ENCODE measurements at regions not wholly inside any gene's neighbourhood (a gene's known extent, or its start where the extent isn't known, plus 50 kb on each side); places are given as distances from the start of the nearest gene placed in this dataset.

GRCh38 chr10:28250782-28251181 is 52.1 kb downstream of the MPP7 start:
- Histone ChIP-seq H3K4me1 (ENCODE audit: control insufficient read depth in 1 of 2, insufficient read depth in 1 of 2, low read depth in 1 of 2, low read length in 1 of 2) (peaks cover 50 to 74% of the 10 kb centered on the region in 2 experiments), H3K36me3 (no peaks in the 10 kb centered on the region), H3K4me3 (ENCODE audit: low read depth in 1 of 2, low read length in 1 of 2) (no peak overlapping the region), H3K9me3 (no peaks in the 10 kb centered on the region), H3K27me3 (no peaks in the 10 kb centered on the region), H3K27ac (no peak overlapping the region)
- TF ChIP-seq CTCF (IDR thresholded peaks at IDR 0.05) = peak; percentile 24

- no peak for TF ChIP-seq CTCF (IDR thresholded peaks at IDR 0.05)
- Histone ChIP-seq H3K36me3 (no peaks in the 10 kb centered on the region), H3K4me3 (ENCODE audit: low read depth in 1 of 2, low read length in 1 of 2) (no peak overlapping the region), H3K4me1 (ENCODE audit: control insufficient read depth in 1 of 2, insufficient read depth in 1 of 2, low read depth in 1 of 2, low read length in 1 of 2) (peaks cover 50 to 74% of the 10 kb centered on the region in 2 experiments), H3K27me3 (no peaks in the 10 kb centered on the region), H3K9me3 (no peaks in the 10 kb centered on the region), H3K27ac (no peak overlapping the region)
Observed at GRCh38 chr10:28250358-28250757, 52.5 kb downstream of the MPP7 start.

GRCh38 chr10:28249512-28249911 is 53.4 kb downstream of the MPP7 start:
- no peak for TF ChIP-seq CTCF (IDR thresholded peaks at IDR 0.05)
- Histone ChIP-seq H3K36me3 (no peaks in the 10 kb centered on the region), H3K4me1 (ENCODE audit: control insufficient read depth in 1 of 2, insufficient read depth in 1 of 2, low read depth in 1 of 2, low read length in 1 of 2) (peaks cover 46 to 71% of the 10 kb centered on the region in 2 experiments), H3K9me3 (no peaks in the 10 kb centered on the region), H3K27ac (peak overlapping the region; percentile 68), H3K27me3 (no peaks in the 10 kb centered on the region), H3K4me3 (ENCODE audit: low read depth in 1 of 2, low read length in 1 of 2) (no peak overlapping the region)

- Histone ChIP-seq H3K27ac (peak overlapping the region; percentile 68), H3K9me3 (no peaks in the 10 kb centered on the region), H3K4me3 (ENCODE audit: low read depth in 1 of 2, low read length in 1 of 2) (peak overlapping the region in 1 of 2 experiments; percentile 5), H3K4me1 (ENCODE audit: control insufficient read depth in 1 of 2, insufficient read depth in 1 of 2, low read depth in 1 of 2, low read length in 1 of 2) (peaks cover 37 to 69% of the 10 kb centered on the region in 2 experiments), H3K27me3 (no peaks in the 10 kb centered on the region), H3K36me3 (no peaks in the 10 kb centered on the region)
- no peak for TF ChIP-seq CTCF (IDR thresholded peaks at IDR 0.05)
Observed at GRCh38 chr10:28248092-28248491, 54.8 kb downstream of the MPP7 start.

GRCh38 chr10:28246023-28246422 is 56.8 kb downstream of the MPP7 start:
- Histone ChIP-seq H3K27ac (no peak overlapping the region), H3K4me3 (ENCODE audit: low read depth in 1 of 2, low read length in 1 of 2) (no peak overlapping the region), H3K36me3 (no peaks in the 10 kb centered on the region), H3K4me1 (ENCODE audit: control insufficient read depth in 1 of 2, insufficient read depth in 1 of 2, low read depth in 1 of 2, low read length in 1 of 2) (peaks cover 46 to 63% of the 10 kb centered on the region in 2 experiments), H3K9me3 (no peaks in the 10 kb centered on the region), H3K27me3 (no peaks in the 10 kb centered on the region)
- no peak for TF ChIP-seq CTCF (IDR thresholded peaks at IDR 0.05)

GRCh38 chr10:28243923-28244322 is 58.9 kb downstream of the MPP7 start:
- H3K4me3 ChIP-seq (ENCODE audit: low read depth in 1 of 2, low read length in 1 of 2) = no peak overlapping the region
- TF ChIP-seq CTCF (IDR thresholded peaks at IDR 0.05) = no peak
- H3K27ac ChIP-seq = peak overlapping the region; percentile 65
- H3K9me3 ChIP-seq = no peaks in the 10 kb centered on the region
- no peaks in the 10 kb centered on the region for H3K36me3 ChIP-seq
- H3K27me3 ChIP-seq = no peaks in the 10 kb centered on the region
- H3K4me1 ChIP-seq (ENCODE audit: control insufficient read depth in 1 of 2, insufficient read depth in 1 of 2, low read depth in 1 of 2, low read length in 1 of 2) = peaks cover 43 to 55% of the 10 kb centered on the region in 2 experiments

All from neutrophil (primary cell).